ENCODE measurements at regions not wholly inside any gene's neighbourhood (a gene's known extent, or its start where the extent isn't known, plus 50 kb on each side); places are given as distances from the start of the nearest gene placed in this dataset.
"Not testable (repeated sequence)": the region's sequence is repeated elsewhere in the genome, so short reads cannot be mapped to it uniquely, and the experiment has no call there.

DNA sequence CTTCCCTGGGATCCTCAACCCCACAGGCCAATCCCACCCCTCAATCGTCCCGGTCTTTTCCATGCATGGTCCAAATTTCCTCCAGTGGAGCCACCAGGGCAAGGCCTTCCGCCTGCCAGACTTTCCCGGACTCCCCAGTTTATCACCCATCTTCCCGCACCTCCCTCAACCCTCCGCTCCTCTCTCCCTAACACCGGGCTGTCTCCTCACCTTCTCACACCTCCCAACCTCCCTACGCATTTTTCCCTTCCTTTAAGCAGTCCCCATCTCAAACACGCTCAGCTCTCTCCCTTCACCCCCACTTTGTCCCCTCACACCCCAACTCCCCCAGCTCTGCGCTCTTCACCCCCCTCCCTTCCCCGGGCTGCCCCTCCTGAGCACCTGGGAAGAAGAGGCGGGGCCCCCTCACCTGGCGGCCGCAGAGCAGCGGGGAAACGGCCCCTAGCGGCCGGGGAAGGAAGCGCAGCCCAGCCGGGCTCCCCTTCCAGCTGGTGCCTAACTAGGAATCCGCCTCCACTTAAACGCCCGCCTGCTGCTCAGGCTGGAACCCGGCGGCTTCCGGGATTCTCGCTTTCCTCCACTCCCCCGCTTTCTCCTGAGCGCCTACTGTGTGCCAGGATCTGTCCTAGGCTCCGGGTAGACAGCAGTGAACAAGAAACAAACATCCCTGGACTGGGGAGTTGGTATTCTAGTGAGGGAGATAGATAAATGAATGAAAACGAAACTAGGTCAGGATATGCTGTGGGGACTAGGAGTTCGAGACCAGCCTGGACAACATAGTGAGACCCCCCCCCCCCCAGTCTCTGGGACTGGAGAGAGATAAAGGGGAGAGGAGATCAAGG lies 126.7 kb downstream of the CRLF3 start:
- Mint-ChIP-seq H3K27me3 (ENCODE audit: low read depth) (peaks cover 10% of the 10 kb centered on the region), H3K27ac (0 out of 2 replicates have a peak overlapping the region, but pooled peaks have one; percentile 49), H3K4me1 (peaks cover 32% of the 10 kb centered on the region), H3K4me3 (peak overlapping the region; percentile 79)
- DNase-seq (ENCODE audit: low spot score) = peak; percentile 94
- H3K36me3 Mint-ChIP-seq, H3K9me3 Mint-ChIP-seq: not testable (repeated sequence)
- POLR2A ChIA-PET = interaction anchor here (0.5 kb wide), 1 partner anchor 11 kb away, joined by 10 read pairs; no protein-coding TSS in a partner anchor
- TF ChIP-seq, protein P1, sequence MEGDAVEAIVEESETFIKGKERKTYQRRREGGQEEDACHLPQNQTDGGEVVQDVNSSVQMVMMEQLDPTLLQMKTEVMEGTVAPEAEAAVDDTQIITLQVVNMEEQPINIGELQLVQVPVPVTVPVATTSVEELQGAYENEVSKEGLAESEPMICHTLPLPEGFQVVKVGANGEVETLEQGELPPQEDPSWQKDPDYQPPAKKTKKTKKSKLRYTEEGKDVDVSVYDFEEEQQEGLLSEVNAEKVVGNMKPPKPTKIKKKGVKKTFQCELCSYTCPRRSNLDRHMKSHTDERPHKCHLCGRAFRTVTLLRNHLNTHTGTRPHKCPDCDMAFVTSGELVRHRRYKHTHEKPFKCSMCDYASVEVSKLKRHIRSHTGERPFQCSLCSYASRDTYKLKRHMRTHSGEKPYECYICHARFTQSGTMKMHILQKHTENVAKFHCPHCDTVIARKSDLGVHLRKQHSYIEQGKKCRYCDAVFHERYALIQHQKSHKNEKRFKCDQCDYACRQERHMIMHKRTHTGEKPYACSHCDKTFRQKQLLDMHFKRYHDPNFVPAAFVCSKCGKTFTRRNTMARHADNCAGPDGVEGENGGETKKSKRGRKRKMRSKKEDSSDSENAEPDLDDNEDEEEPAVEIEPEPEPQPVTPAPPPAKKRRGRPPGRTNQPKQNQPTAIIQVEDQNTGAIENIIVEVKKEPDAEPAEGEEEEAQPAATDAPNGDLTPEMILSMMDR (IDR thresholded peaks at IDR 0.05) = peak; percentile 97
- TF ChIP-seq, protein P2, sequence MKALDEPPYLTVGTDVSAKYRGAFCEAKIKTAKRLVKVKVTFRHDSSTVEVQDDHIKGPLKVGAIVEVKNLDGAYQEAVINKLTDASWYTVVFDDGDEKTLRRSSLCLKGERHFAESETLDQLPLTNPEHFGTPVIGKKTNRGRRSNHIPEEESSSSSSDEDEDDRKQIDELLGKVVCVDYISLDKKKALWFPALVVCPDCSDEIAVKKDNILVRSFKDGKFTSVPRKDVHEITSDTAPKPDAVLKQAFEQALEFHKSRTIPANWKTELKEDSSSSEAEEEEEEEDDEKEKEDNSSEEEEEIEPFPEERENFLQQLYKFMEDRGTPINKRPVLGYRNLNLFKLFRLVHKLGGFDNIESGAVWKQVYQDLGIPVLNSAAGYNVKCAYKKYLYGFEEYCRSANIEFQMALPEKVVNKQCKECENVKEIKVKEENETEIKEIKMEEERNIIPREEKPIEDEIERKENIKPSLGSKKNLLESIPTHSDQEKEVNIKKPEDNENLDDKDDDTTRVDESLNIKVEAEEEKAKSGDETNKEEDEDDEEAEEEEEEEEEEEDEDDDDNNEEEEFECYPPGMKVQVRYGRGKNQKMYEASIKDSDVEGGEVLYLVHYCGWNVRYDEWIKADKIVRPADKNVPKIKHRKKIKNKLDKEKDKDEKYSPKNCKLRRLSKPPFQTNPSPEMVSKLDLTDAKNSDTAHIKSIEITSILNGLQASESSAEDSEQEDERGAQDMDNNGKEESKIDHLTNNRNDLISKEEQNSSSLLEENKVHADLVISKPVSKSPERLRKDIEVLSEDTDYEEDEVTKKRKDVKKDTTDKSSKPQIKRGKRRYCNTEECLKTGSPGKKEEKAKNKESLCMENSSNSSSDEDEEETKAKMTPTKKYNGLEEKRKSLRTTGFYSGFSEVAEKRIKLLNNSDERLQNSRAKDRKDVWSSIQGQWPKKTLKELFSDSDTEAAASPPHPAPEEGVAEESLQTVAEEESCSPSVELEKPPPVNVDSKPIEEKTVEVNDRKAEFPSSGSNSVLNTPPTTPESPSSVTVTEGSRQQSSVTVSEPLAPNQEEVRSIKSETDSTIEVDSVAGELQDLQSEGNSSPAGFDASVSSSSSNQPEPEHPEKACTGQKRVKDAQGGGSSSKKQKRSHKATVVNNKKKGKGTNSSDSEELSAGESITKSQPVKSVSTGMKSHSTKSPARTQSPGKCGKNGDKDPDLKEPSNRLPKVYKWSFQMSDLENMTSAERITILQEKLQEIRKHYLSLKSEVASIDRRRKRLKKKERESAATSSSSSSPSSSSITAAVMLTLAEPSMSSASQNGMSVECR (CRISPR knock-in tag; IDR thresholded peaks at IDR 0.05; ENCODE audit: borderline replicate concordance) = peak; percentile 37; the same call in 1 of the 2 replicates
- TF ChIP-seq SP1 (CRISPR knock-in tag; conservative IDR thresholded peaks at IDR 0.05) = 0 out of 2 replicates have a peak, but pooled peaks have one; percentile 38
- TF ChIP-seq, protein P3, sequence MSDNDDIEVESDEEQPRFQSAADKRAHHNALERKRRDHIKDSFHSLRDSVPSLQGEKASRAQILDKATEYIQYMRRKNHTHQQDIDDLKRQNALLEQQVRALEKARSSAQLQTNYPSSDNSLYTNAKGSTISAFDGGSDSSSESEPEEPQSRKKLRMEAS (CRISPR knock-in tag; IDR thresholded peaks at IDR 0.05) = peak; percentile 33; the same call in 1 of the 2 replicates
- TF ChIP-seq, protein P4, sequence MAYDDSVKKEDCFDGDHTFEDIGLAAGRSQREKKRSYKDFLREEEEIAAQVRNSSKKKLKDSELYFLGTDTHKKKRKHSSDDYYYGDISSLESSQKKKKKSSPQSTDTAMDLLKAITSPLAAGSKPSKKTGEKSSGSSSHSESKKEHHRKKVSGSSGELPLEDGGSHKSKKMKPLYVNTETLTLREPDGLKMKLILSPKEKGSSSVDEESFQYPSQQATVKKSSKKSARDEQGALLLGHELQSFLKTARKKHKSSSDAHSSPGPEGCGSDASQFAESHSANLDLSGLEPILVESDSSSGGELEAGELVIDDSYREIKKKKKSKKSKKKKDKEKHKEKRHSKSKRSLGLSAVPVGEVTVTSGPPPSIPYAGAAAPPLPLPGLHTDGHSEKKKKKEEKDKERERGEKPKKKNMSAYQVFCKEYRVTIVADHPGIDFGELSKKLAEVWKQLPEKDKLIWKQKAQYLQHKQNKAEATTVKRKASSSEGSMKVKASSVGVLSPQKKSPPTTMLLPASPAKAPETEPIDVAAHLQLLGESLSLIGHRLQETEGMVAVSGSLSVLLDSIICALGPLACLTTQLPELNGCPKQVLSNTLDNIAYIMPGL (CRISPR knock-in tag; IDR thresholded peaks at IDR 0.05) = 0 out of 2 replicates have a peak, but pooled peaks have one; percentile 38
- CTCF ChIA-PET = interaction anchor here (0.6 to 2.1 kb wide), 7 partner anchors 11 to 594 kb away, joined by 3 to 10 read pairs (median 3); partner anchors contain the start of gene GOSR1
- ATAC-seq = peak; percentile 76

DNA sequence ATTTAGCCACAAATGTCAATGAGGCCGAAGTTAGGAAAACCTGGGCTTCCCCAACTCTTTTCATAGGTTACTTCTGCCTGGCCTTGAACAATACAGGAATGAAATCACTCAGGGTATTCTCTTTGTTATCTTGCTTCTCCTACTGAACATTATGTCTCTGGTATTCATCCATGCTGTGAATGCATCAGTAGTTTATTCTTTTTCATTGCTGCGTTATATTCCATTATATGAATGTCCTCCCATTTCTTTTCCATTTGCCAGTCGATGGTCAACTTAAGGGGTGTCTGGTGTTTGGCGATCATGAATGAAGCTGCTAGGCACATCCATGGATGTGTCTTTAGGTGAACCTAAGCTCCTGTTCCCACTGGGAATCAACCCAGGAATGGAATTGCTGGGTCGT lies 128.3 kb downstream of the CRLF3 start:
- TF ChIP-seq NFYB (CRISPR knock-in tag; conservative IDR thresholded peaks at IDR 0.05; ENCODE audit: low read depth) = no peak
- TF ChIP-seq, protein P5, sequence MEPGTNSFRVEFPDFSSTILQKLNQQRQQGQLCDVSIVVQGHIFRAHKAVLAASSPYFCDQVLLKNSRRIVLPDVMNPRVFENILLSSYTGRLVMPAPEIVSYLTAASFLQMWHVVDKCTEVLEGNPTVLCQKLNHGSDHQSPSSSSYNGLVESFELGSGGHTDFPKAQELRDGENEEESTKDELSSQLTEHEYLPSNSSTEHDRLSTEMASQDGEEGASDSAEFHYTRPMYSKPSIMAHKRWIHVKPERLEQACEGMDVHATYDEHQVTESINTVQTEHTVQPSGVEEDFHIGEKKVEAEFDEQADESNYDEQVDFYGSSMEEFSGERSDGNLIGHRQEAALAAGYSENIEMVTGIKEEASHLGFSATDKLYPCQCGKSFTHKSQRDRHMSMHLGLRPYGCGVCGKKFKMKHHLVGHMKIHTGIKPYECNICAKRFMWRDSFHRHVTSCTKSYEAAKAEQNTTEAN (CRISPR knock-in tag; IDR thresholded peaks at IDR 0.05) = no peak
- no peak for TF ChIP-seq FOXP1 (CRISPR knock-in tag; IDR thresholded peaks at IDR 0.05; ENCODE audit: borderline replicate concordance)
- TF ChIP-seq, protein P6, sequence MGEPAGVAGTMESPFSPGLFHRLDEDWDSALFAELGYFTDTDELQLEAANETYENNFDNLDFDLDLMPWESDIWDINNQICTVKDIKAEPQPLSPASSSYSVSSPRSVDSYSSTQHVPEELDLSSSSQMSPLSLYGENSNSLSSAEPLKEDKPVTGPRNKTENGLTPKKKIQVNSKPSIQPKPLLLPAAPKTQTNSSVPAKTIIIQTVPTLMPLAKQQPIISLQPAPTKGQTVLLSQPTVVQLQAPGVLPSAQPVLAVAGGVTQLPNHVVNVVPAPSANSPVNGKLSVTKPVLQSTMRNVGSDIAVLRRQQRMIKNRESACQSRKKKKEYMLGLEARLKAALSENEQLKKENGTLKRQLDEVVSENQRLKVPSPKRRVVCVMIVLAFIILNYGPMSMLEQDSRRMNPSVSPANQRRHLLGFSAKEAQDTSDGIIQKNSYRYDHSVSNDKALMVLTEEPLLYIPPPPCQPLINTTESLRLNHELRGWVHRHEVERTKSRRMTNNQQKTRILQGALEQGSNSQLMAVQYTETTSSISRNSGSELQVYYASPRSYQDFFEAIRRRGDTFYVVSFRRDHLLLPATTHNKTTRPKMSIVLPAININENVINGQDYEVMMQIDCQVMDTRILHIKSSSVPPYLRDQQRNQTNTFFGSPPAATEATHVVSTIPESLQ (CRISPR knock-in tag; IDR thresholded peaks at IDR 0.05) = no peak
- no peak for TF ChIP-seq NR1H2 (CRISPR knock-in tag; IDR thresholded peaks at IDR 0.05)
- no peak for TF ChIP-seq NR3C1 (CRISPR knock-in tag; conservative IDR thresholded peaks at IDR 0.05; ENCODE audit: low read depth)
- no peak for TF ChIP-seq EMX1 (CRISPR knock-in tag; IDR thresholded peaks at IDR 0.05)
- TF ChIP-seq RORB (CRISPR knock-in tag; IDR thresholded peaks at IDR 0.05) = no peak
- TF ChIP-seq SMAD3 (CRISPR knock-in tag; IDR thresholded peaks at IDR 0.05; ENCODE audit: borderline replicate concordance) = no peak
- TF ChIP-seq, protein P7, sequence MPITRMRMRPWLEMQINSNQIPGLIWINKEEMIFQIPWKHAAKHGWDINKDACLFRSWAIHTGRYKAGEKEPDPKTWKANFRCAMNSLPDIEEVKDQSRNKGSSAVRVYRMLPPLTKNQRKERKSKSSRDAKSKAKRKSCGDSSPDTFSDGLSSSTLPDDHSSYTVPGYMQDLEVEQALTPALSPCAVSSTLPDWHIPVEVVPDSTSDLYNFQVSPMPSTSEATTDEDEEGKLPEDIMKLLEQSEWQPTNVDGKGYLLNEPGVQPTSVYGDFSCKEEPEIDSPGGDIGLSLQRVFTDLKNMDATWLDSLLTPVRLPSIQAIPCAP (CRISPR knock-in tag; IDR thresholded peaks at IDR 0.05) = no peak
- no peak overlapping the region for H3K27ac Mint-ChIP-seq
- no peak for DNase-seq (ENCODE audit: low spot score)
- ChIA-PET CTCF (interaction anchor here (2.1 kb wide), 1 partner anchor 18 kb away, joined by 10 read pairs; no protein-coding TSS in a partner anchor), POLR2A (no interaction called here)
- H3K4me1 Mint-ChIP-seq = peaks cover 27% of the 10 kb centered on the region
- H3K27me3 Mint-ChIP-seq (ENCODE audit: low read depth) = peaks cover 10% of the 10 kb centered on the region
- peaks cover 4% of the 10 kb centered on the region for H3K9me3 Mint-ChIP-seq
- no peaks in the 10 kb centered on the region for H3K36me3 Mint-ChIP-seq
- ATAC-seq = no peak
- H3K4me3 Mint-ChIP-seq = no peak overlapping the region

DNA sequence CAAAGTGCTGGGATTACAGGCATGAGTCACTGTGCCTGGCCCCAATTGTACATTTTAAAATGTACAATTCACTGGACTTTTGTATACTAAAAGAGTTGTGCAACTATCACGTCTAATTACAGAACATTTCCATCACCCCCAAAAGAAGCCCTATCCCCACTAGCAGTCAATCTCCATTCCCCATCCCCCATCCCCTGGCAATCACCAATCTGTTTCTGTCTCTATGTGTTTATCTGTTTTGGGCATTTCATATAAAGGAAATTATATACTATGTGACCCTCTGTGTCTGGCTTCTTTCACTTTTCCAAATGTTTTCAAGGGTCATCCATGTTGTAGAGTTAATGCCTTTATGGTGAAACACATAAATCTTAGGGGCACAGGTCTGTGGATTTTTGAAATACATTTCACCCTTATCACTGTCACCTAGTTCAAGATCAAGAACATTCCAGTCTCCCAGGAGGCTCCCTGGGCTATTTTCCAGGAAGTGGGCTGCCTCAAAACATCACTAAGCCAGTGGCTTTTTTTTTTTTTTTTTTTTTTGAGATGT lies 129.2 kb downstream of the CRLF3 start:
- peaks cover 10% of the 10 kb centered on the region for H3K27me3 Mint-ChIP-seq (ENCODE audit: low read depth)
- H3K9me3 Mint-ChIP-seq; H3K27ac Mint-ChIP-seq; ATAC-seq; POLR2A ChIA-PET; H3K36me3 Mint-ChIP-seq; CTCF ChIA-PET; H3K4me3 Mint-ChIP-seq; DNase-seq (ENCODE audit: low spot score): not testable (repeated sequence)
- H3K4me1 Mint-ChIP-seq = peaks cover 21% of the 10 kb centered on the region

Measured in WTC11 (cell line).